Suprapubic skin (tissue), 3 donors: ENCODE measurements at regions not wholly inside any gene's neighbourhood (a gene's known extent, or its start where the extent isn't known, plus 50 kb on each side); places are given as distances from the start of the nearest gene placed in this dataset.

Experiments
- CTCF ChIP-seq, 2 donors: fragments of 200-600 bp in 1 of 2; fragments of 450-650 bp in 1 of 2; sonication (generic) in 1 of 2; IDR thresholded peaks; one replicate each; pipeline ENCODE4 v1.5.1; 2016 to 2019; ENCODE audit warnings: antibody characterized with exemption in 2 of 2, mild to moderate bottlenecking in 1 of 2, moderate library complexity in 1 of 2
- POLR2A ChIP-seq, 2 donors: fragments of 450-650 bp; IDR thresholded peaks; one replicate each; pipeline ENCODE4 v1.6.1; 2017; ENCODE audit warnings: antibody characterized with exemption in 2 of 2, mild to moderate bottlenecking in 2 of 2, moderate library complexity in 2 of 2

GRCh38 chr20:25987073-25987927 is 290.6 kb upstream of the ZNF337 start:
- TF ChIP-seq POLR2A (IDR thresholded peaks at IDR 0.05): no peak
- TF ChIP-seq CTCF (IDR thresholded peaks at IDR 0.05): no peak
